Spleen (tissue), 11 donors: ENCODE measurements at regions not wholly inside any gene's neighbourhood (a gene's known extent, or its start where the extent isn't known, plus 50 kb on each side); places are given as distances from the start of the nearest gene placed in this dataset.

Experiments
- DNase-seq: peaks from one replicate; pipeline ENCODE4 v3.0.0-alpha.2; 2020
- H3K27ac ChIP-seq, 8 donors: fragments of 200-600 bp; sonication (generic) in 7 of 8; 1 replicate in 4 of 8; 2 replicates in 4 of 8; pipeline versions ENCODE4 v1.5.0 to v1.8.0; 2016 to 2021; ENCODE audit warnings: inconsistent platforms in 4 of 8, mild to moderate bottlenecking in 4 of 8, moderate library complexity in 1 of 8
- H3K27me3 ChIP-seq, 7 donors: fragments of 200-600 bp; sonication (generic) in 6 of 7; replicated peaks in 1 of 7; 1 replicate in 4 of 7; 2 replicates in 3 of 7; pipeline versions ENCODE4 v1.5.0 to v1.8.0; 2016 to 2021; ENCODE audit warnings: inconsistent platforms in 3 of 7, mild to moderate bottlenecking in 1 of 7
- H3K36me3 ChIP-seq, 6 donors: fragments of 200-600 bp; sonication (generic) in 5 of 6; 1 replicate in 4 of 6; 2 replicates in 2 of 6; pipeline versions ENCODE4 v1.5.0 to v1.8.0; 2016 to 2021; ENCODE audit warnings: inconsistent platforms in 2 of 6
- H3K4me1 ChIP-seq, 6 donors: fragments of 200-600 bp; sonication (generic) in 5 of 6; 1 replicate in 3 of 6; 2 replicates in 3 of 6; pipeline versions ENCODE4 v1.5.0 to v1.8.0; 2016 to 2021; ENCODE audit warnings: inconsistent platforms in 3 of 6
- H3K4me3 ChIP-seq, 8 donors: fragments of 200-600 bp; sonication (generic) in 7 of 8; 1 replicate in 4 of 8; 2 replicates in 4 of 8; pipeline versions ENCODE4 v1.5.0 to v1.8.0; 2016 to 2021; ENCODE audit warnings: inconsistent platforms in 4 of 8, mild to moderate bottlenecking in 4 of 8, moderate library complexity in 2 of 8
- H3K9me3 ChIP-seq, 8 donors: fragments of 200-600 bp; sonication (generic) in 7 of 8; 1 replicate in 4 of 8; 2 replicates in 4 of 8; pipeline versions ENCODE4 v1.5.0 to v1.8.0; 2016 to 2021; ENCODE audit warnings: inconsistent platforms in 4 of 8
- POLR2A ChIP-seq, 3 donors: fragments of 450-650 bp; IDR thresholded peaks; one replicate each; pipeline ENCODE4 v1.5.1; 2017; ENCODE audit warnings: antibody characterized with exemption in 3 of 3, mild to moderate bottlenecking in 1 of 3
- POLR2AphosphoS5 ChIP-seq, 3 donors: sonication (generic); formaldehyde crosslinking; IDR thresholded peaks; one replicate each; pipeline ENCODE4 v1.5.1; 2017; ENCODE audit warnings: antibody characterized with exemption in 3 of 3
- WGBS, 5 donors: extraction: QIAGEN DNeasy Blood & Tissue Kit in 3 of 5; methylation state at CpG; one replicate each; pipeline versions ENCODE4 v1.1.5 to v1.1.7; 2013 to 2018; 5-methylcytosine and 5-hydroxymethylcytosine counted together
- intact Hi-C: fragments of 100-400 bp; cut with DNase I; formaldehyde crosslinking; loops from one replicate; pipeline ENCODE4 v1.15.0; 2023; ENCODE audit warnings: low total_unique reads
- TF ChIP-seq, protein P1 (sequence below), 11 experiments: fragments of 200-600 bp in 7 of 11; fragments of 450-650 bp in 4 of 11; sonication (generic) in 4 of 11; IDR thresholded peaks in 8 of 11; conservative IDR thresholded peaks in 3 of 11; 1 replicate in 7 of 11; 2 replicates in 4 of 11; pipeline versions ENCODE4 v1.4.0 to v1.8.0; 2016 to 2021; ENCODE audit warnings: antibody characterized with exemption in 11 of 11, inconsistent platforms in 4 of 11, mild to moderate bottlenecking in 1 of 11
- donor health status: healthy with polysubstance abuse.
- donor health status: DM: no; HTN: no; CAD: no; lungs with moderate emphysema.
- donor health status: DM: no; HTN: no; CAD: no.
- donor health status: Bipolar disorder and iron deficiency.
- donor health status: healthy.
- donor health status: DM: no; HTN: no; CAD: no.
- donor health status: DM: yes; HTN: yes; CAD: no.

DNA sequence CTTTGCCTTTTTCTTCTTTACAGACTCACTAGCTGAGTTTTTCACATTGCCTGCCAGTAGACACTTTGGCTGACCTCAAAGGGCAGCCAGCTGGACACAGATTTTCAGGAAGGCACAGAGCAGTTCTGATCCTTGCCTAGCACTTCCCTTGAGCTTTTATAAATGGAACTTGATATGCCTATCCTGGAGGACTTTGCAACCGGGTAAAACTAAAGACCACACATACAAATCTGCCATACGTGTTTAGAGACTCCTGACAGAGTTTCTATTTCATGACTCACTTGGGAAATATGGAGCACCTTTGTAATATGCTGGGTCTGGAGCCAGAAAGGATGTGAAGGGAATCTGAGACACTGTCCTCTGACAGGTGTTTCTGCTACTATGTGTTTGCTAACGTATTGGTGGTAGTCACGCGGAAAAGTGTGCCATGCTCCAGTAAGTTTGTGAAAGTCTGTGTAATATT, 56.7 kb upstream of the RASSF6 start:
- H3K9me3 ChIP-seq: no peaks in the 10 kb centered on the region
- no peaks in the 10 kb centered on the region for H3K36me3 ChIP-seq
- peaks cover 0 to 6% (median 0%) of the 10 kb centered on the region in 6 donors for H3K4me1 ChIP-seq
- 52 to 59% (median 53%) methylated on average over 5 of the region's 5 CpGs for WGBS, 5 donors
- DNase-seq: no peak
- H3K27me3 ChIP-seq: no peaks in the 10 kb centered on the region
- H3K4me3 ChIP-seq: no peak overlapping the region
- no peak for TF ChIP-seq POLR2A (IDR thresholded peaks at IDR 0.05)
- TF ChIP-seq, protein P1, sequence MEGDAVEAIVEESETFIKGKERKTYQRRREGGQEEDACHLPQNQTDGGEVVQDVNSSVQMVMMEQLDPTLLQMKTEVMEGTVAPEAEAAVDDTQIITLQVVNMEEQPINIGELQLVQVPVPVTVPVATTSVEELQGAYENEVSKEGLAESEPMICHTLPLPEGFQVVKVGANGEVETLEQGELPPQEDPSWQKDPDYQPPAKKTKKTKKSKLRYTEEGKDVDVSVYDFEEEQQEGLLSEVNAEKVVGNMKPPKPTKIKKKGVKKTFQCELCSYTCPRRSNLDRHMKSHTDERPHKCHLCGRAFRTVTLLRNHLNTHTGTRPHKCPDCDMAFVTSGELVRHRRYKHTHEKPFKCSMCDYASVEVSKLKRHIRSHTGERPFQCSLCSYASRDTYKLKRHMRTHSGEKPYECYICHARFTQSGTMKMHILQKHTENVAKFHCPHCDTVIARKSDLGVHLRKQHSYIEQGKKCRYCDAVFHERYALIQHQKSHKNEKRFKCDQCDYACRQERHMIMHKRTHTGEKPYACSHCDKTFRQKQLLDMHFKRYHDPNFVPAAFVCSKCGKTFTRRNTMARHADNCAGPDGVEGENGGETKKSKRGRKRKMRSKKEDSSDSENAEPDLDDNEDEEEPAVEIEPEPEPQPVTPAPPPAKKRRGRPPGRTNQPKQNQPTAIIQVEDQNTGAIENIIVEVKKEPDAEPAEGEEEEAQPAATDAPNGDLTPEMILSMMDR (IDR thresholded peaks at IDR 0.05 in 8 of 11, conservative IDR thresholded peaks at IDR 0.05 in 3 of 11): no peak
- no peak for TF ChIP-seq POLR2AphosphoS5 (IDR thresholded peaks at IDR 0.05)
- intact Hi-C loops: no loop called here
- H3K27ac ChIP-seq: no peak overlapping the region

DNA sequence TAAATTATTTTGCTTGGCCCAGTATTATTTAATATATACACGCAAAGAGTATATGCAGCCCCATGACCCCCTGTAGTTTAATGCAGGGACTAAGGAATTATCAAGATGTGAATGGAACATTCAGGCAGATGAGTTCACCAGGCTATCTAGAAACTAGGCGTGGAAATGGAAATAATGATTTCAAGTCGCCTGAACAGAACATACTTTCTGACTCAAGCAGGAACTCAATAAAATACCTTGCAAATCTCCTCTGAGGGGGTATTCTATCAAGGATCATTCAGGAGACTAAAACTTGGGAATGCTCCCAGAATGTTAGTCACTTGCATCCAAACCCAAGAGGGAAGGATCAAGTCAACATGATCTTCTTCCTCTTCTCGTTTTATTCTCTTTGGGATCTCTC, 59.6 kb upstream of the RASSF6 start:
- intact Hi-C loops: no loop called here
- Histone ChIP-seq H3K27ac (no peak overlapping the region), H3K4me1 (peaks cover 0 to 6% (median 0%) of the 10 kb centered on the region in 6 donors), H3K27me3 (no peaks in the 10 kb centered on the region), H3K4me3 (no peak overlapping the region), H3K9me3 (no peaks in the 10 kb centered on the region), H3K36me3 (no peaks in the 10 kb centered on the region)
- 76 to 84% (median 77%) methylated on average over 4 of the region's 4 CpGs for WGBS, 5 donors
- TF ChIP-seq POLR2A (IDR thresholded peaks at IDR 0.05): no peak
- no peak for TF ChIP-seq POLR2AphosphoS5 (IDR thresholded peaks at IDR 0.05)
- TF ChIP-seq, protein P1 (IDR thresholded peaks at IDR 0.05 in 8 of 11, conservative IDR thresholded peaks at IDR 0.05 in 3 of 11): no peak
- DNase-seq: no peak

DNA sequence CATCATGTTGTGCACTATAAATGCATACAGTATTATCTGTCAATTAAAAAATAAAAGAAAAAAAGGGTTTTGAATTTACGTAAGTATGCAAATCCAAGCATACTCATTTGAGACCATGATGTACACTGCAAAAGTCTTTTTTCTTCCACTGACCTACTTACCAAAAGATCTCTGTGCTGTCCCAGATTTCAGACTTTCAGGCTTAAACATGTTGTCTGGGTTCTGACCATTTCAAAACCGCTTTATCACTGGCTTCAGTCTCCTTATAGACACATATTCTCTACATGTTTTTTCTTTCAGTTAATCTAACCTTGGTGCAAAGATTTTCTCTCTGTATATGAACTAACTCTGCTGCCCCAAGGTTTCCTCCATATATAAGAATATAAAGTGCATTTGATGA, 58.6 kb upstream of the CXCL8 start:
- Histone ChIP-seq H3K36me3 (no peaks in the 10 kb centered on the region), H3K4me3 (no peak overlapping the region), H3K27ac (no peak overlapping the region), H3K27me3 (no peaks in the 10 kb centered on the region), H3K4me1 (peaks cover 0 to 5% (median 0%) of the 10 kb centered on the region in 6 donors), H3K9me3 (no peaks in the 10 kb centered on the region)
- DNase-seq: no peak
- intact Hi-C loops: no loop called here
- WGBS, 5 donors: 36 to 48% (median 47%) methylated on average over 2 of the region's 2 CpGs
- TF ChIP-seq POLR2A (IDR thresholded peaks at IDR 0.05): no peak
- no peak for TF ChIP-seq POLR2AphosphoS5 (IDR thresholded peaks at IDR 0.05)
- TF ChIP-seq, protein P1 (IDR thresholded peaks at IDR 0.05 in 8 of 11, conservative IDR thresholded peaks at IDR 0.05 in 3 of 11): no peak

DNA sequence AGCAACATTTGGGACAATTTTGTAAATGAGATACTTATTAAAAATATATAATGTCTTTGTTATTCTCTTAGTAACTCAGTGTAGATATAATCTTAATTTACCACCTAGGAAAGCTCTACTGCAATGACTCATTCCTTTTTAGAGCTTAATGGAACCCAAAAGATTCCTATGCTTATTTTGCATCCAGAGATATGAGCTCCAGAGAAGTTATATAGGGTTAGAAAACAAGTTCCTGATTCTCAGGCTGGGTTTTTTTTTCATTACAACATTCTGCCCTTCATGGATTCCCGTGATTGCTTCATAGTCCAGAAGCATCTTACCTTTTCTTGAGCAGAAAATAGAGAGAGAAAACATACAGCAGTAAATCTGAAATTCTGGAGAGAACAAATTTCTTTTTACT, 57.9 kb upstream of the CXCL8 start:
- H3K27ac ChIP-seq: no peak overlapping the region
- DNase-seq: no peak
- WGBS, 5 donors: 48 to 79% (median 60%) methylated on average over 1 of the region's 1 CpG
- no peaks in the 10 kb centered on the region for H3K36me3 ChIP-seq
- no peak for TF ChIP-seq POLR2A (IDR thresholded peaks at IDR 0.05)
- TF ChIP-seq, protein P1 (IDR thresholded peaks at IDR 0.05 in 8 of 11, conservative IDR thresholded peaks at IDR 0.05 in 3 of 11): no peak
- TF ChIP-seq POLR2AphosphoS5 (IDR thresholded peaks at IDR 0.05): no peak
- no peaks in the 10 kb centered on the region for H3K27me3 ChIP-seq
- H3K4me3 ChIP-seq: no peak overlapping the region
- no peaks in the 10 kb centered on the region for H3K9me3 ChIP-seq
- H3K4me1 ChIP-seq: no peaks in the 10 kb centered on the region
- intact Hi-C loops: no loop called here
